ENCODE measurements at regions not wholly inside any gene's neighbourhood (a gene's known extent, or its start where the extent isn't known, plus 50 kb on each side); places are given as distances from the start of the nearest gene placed in this dataset.

GRCh38 chr12:91851741-91852477 lies 293.7 kb downstream of the BTG1 start:
- TF ChIP-seq CTCF (IDR thresholded peaks at IDR 0.05) (no peak), POLR2A (IDR thresholded peaks at IDR 0.05) (no peak), POLR2AphosphoS5 (IDR thresholded peaks at IDR 0.05) (no peak), EP300 (IDR thresholded peaks at IDR 0.05) (no peak)

Data from sigmoid colon (tissue), 4 donors.